HEK293 (cell line): ENCODE measurements at regions not wholly inside any gene's neighbourhood (a gene's known extent, or its start where the extent isn't known, plus 50 kb on each side); places are given as distances from the start of the nearest gene placed in this dataset.

Experiments used
- GLI2 ChIP-seq: fragments of 450-650 bp; formaldehyde crosslinking; IDR thresholded peaks from 2 replicates; pipeline ENCODE4; 2017; ENCODE audit warnings: missing biosample characterization, missing genetic modification characterization, low read depth, borderline replicate concordance
- ZNF585B ChIP-seq: fragments of 450-650 bp; formaldehyde crosslinking; IDR thresholded peaks from 2 replicates; pipeline ENCODE4 v1.5.1; 2016; ENCODE audit warnings: missing biosample characterization, missing genetic modification characterization
- TF ChIP-seq, protein P1 (sequence below): fragments of 450-650 bp; formaldehyde crosslinking; IDR thresholded peaks from 2 replicates; pipeline ENCODE4 v1.5.1; 2016; ENCODE audit warnings: missing biosample characterization, missing genetic modification characterization
- TF ChIP-seq, protein P2 (sequence below): fragments of 450-650 bp; formaldehyde crosslinking; IDR thresholded peaks from 2 replicates; pipeline ENCODE4 v1.5.1; 2016; ENCODE audit warnings: missing biosample characterization, missing genetic modification characterization

DNA sequence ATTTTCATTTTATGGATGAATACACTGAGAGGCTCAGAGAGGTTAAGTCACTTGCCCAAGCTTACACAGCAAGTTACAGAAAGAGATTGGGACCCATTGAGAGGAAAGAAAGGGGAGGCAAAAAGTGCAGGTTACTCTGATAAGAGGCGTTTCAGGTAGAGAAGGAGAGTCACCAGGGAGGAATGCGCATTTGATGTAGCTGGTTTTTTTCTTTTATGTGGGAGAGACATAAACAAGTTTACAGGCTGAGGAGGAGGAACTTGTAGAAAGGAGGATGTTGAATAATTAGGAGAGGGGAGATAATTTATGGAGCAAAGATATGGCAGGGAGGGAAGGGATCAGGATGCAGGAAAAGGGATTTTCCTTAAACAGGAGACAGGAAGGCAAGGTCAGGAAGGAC is 297.0 kb downstream of the PCNX1 start:
- TF ChIP-seq, protein P1, sequence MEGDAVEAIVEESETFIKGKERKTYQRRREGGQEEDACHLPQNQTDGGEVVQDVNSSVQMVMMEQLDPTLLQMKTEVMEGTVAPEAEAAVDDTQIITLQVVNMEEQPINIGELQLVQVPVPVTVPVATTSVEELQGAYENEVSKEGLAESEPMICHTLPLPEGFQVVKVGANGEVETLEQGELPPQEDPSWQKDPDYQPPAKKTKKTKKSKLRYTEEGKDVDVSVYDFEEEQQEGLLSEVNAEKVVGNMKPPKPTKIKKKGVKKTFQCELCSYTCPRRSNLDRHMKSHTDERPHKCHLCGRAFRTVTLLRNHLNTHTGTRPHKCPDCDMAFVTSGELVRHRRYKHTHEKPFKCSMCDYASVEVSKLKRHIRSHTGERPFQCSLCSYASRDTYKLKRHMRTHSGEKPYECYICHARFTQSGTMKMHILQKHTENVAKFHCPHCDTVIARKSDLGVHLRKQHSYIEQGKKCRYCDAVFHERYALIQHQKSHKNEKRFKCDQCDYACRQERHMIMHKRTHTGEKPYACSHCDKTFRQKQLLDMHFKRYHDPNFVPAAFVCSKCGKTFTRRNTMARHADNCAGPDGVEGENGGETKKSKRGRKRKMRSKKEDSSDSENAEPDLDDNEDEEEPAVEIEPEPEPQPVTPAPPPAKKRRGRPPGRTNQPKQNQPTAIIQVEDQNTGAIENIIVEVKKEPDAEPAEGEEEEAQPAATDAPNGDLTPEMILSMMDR (tag by site-specific recombination): no peak
- TF ChIP-seq GLI2 (tag by site-specific recombination) (no peak), ZNF585B (tag by site-specific recombination) (no peak)
- TF ChIP-seq, protein P2, sequence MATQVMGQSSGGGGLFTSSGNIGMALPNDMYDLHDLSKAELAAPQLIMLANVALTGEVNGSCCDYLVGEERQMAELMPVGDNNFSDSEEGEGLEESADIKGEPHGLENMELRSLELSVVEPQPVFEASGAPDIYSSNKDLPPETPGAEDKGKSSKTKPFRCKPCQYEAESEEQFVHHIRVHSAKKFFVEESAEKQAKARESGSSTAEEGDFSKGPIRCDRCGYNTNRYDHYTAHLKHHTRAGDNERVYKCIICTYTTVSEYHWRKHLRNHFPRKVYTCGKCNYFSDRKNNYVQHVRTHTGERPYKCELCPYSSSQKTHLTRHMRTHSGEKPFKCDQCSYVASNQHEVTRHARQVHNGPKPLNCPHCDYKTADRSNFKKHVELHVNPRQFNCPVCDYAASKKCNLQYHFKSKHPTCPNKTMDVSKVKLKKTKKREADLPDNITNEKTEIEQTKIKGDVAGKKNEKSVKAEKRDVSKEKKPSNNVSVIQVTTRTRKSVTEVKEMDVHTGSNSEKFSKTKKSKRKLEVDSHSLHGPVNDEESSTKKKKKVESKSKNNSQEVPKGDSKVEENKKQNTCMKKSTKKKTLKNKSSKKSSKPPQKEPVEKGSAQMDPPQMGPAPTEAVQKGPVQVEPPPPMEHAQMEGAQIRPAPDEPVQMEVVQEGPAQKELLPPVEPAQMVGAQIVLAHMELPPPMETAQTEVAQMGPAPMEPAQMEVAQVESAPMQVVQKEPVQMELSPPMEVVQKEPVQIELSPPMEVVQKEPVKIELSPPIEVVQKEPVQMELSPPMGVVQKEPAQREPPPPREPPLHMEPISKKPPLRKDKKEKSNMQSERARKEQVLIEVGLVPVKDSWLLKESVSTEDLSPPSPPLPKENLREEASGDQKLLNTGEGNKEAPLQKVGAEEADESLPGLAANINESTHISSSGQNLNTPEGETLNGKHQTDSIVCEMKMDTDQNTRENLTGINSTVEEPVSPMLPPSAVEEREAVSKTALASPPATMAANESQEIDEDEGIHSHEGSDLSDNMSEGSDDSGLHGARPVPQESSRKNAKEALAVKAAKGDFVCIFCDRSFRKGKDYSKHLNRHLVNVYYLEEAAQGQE (tag by site-specific recombination): no peak
